ENCODE measurements at regions not wholly inside any gene's neighbourhood (a gene's known extent, or its start where the extent isn't known, plus 50 kb on each side); places are given as distances from the start of the nearest gene placed in this dataset.

DNA sequence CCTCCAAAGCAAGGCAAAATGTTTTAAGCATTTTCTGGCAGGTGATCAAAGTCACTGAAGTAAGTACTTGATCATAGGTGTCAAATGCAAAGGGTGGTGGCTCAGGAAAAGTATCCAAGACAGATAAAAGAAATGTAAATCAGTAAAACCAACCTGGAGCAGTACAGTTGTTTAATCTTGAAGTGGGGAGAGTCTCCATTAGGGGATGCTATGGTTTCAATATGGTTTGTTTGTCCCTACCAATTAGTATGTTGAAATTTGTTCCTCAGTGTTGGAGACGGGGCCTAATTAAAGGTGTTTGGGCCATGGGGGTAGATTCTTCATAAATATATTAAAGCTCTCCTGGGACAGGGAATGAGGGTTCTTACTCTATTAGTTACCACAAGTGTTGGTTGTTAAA, 1781.7 kb upstream of the PRR20A start:
- Mint-ChIP-seq H3K4me1 (no peaks in the 10 kb centered on the region), H3K9me3 (peaks cover 2 to 11% (median 9%) of the 10 kb centered on the region in 5 donors), H3K27me3 (no peaks in the 10 kb centered on the region), H3K27ac (no peak overlapping the region), H3K36me3 (no peaks in the 10 kb centered on the region), H3K4me3 (no peak overlapping the region)
- POLR2A ChIA-PET = no interaction called here
- DNase-seq = no peak
- Histone ChIP-seq H3K4me1 (ENCODE audit: insufficient read depth, low read length) (no peaks in the 10 kb centered on the region), H3K27ac (ENCODE audit: low read depth, low read length) (no peak overlapping the region), H3K36me3 (ENCODE audit: insufficient read depth, low read length) (no peaks in the 10 kb centered on the region), H3K4me3 (ENCODE audit: low read length) (no peak overlapping the region), H3K9me3 (ENCODE audit: low read length) (no peaks in the 10 kb centered on the region), H3K27me3 (ENCODE audit: insufficient read depth, low read length, poor library complexity, severe bottlenecking) (no peaks in the 10 kb centered on the region)
- CTCF ChIA-PET = no interaction called here

DNA sequence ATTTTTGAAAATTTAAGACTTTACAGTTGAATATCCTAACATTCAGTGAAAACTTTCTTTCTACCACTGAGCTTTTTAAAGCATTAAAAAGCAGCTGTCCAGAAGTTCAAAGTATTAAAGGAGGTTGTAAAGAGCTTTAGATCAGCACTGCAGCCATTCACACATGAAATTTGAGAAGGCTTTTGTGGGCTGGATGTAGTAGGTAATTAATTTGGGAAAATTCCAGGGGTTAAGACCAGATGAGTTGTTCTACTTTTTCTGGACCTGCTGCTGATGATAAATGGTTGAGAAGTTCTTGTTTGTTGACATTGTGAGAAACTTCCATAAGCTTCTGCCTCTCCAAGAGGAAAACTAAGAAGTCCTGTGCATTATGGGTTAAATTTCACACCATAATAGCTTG, 1779.6 kb upstream of the PRR20A start:
- no peaks in the 10 kb centered on the region for H3K4me1 ChIP-seq (ENCODE audit: insufficient read depth, low read length)
- H3K4me3 ChIP-seq (ENCODE audit: low read length) = no peak overlapping the region
- H3K4me3 Mint-ChIP-seq = no peak overlapping the region
- H3K4me1 Mint-ChIP-seq = no peaks in the 10 kb centered on the region
- no peaks in the 10 kb centered on the region for H3K27me3 ChIP-seq (ENCODE audit: insufficient read depth, low read length, poor library complexity, severe bottlenecking)
- H3K27me3 Mint-ChIP-seq = no peaks in the 10 kb centered on the region
- peaks cover 4 to 19% (median 9%) of the 10 kb centered on the region in 5 donors for H3K9me3 Mint-ChIP-seq
- H3K27ac Mint-ChIP-seq = no peak overlapping the region
- ChIA-PET POLR2A (interaction anchor here (0.6 kb wide), 1 partner anchor 20 kb away, joined by 3 read pairs; no protein-coding TSS in a partner anchor), CTCF (no interaction called here)
- H3K36me3 ChIP-seq (ENCODE audit: insufficient read depth, low read length) = no peaks in the 10 kb centered on the region
- H3K27ac ChIP-seq (ENCODE audit: low read depth, low read length) = no peak overlapping the region
- DNase-seq = no peak
- H3K9me3 ChIP-seq (ENCODE audit: low read length) = no peaks in the 10 kb centered on the region
- H3K36me3 Mint-ChIP-seq = no peaks in the 10 kb centered on the region

DNA sequence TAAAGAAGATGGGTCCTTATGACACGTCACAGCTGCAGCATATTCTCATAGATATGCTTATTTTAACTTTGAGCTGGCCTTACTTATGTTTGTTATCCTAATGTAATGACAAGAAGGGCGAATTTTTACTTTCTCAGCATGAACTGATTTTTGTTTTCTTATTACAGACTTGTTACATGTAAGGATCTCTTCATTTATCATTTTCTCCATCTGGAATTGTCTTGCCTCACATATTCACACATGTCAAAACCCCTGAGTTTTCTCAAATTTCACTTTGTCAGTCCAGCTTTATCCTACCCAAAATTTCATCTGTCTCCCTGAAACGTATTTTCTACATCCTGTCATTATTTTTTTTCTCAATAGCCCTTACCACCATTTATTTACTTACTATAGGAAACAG, 1774.0 kb upstream of the PRR20A start:
- H3K36me3 ChIP-seq (ENCODE audit: insufficient read depth, low read length) = no peaks in the 10 kb centered on the region
- POLR2A ChIA-PET = no interaction called here
- no peaks in the 10 kb centered on the region for H3K27me3 ChIP-seq (ENCODE audit: insufficient read depth, low read length, poor library complexity, severe bottlenecking)
- no peak overlapping the region for H3K4me3 ChIP-seq (ENCODE audit: low read length)
- H3K27me3 Mint-ChIP-seq = no peaks in the 10 kb centered on the region
- H3K4me1 Mint-ChIP-seq = no peaks in the 10 kb centered on the region
- H3K4me1 ChIP-seq (ENCODE audit: insufficient read depth, low read length) = no peaks in the 10 kb centered on the region
- H3K27ac ChIP-seq (ENCODE audit: low read depth, low read length) = no peak overlapping the region
- CTCF ChIA-PET = no interaction called here
- H3K9me3 Mint-ChIP-seq = peaks cover 4 to 15% (median 9%) of the 10 kb centered on the region in 5 donors
- H3K27ac Mint-ChIP-seq = no peak overlapping the region
- no peak for DNase-seq
- no peak overlapping the region for H3K4me3 Mint-ChIP-seq
- H3K9me3 ChIP-seq (ENCODE audit: low read length) = no peaks in the 10 kb centered on the region
- no peaks in the 10 kb centered on the region for H3K36me3 Mint-ChIP-seq

DNA sequence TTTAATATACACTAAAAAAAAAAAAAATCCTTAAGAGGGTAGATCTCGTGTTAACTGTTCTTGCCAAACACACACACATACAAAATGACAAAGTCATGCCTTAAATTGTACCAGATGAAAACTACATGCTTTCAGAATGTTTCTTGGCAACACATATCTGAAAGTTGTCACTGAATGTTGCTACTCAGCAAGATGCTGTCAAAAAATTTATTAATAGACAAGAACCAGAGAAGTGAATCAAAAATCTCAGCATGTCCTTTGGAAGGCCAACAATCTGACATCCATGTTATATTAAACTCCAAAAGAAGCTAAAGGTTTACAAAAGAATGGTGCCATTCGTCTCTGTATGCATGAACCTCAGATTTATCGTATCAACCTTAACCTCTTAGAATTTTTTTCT, 1746.2 kb upstream of the PRR20A start:
- Histone ChIP-seq H3K27ac (ENCODE audit: low read depth, low read length) (no peak overlapping the region), H3K4me1 (ENCODE audit: insufficient read depth, low read length) (no peaks in the 10 kb centered on the region), H3K27me3 (ENCODE audit: insufficient read depth, low read length, poor library complexity, severe bottlenecking) (no peaks in the 10 kb centered on the region), H3K4me3 (ENCODE audit: low read length) (no peak overlapping the region), H3K9me3 (ENCODE audit: low read length) (no peaks in the 10 kb centered on the region), H3K36me3 (ENCODE audit: insufficient read depth, low read length) (no peaks in the 10 kb centered on the region)
- Mint-ChIP-seq H3K4me1 (no peaks in the 10 kb centered on the region), H3K27ac (no peak overlapping the region), H3K36me3 (no peaks in the 10 kb centered on the region), H3K9me3 (peaks cover 8 to 46% (median 12%) of the 10 kb centered on the region in 5 donors), H3K4me3 (no peak overlapping the region), H3K27me3 (no peaks in the 10 kb centered on the region)
- POLR2A ChIA-PET = no interaction called here
- no peak for DNase-seq
- CTCF ChIA-PET = no interaction called here

DNA sequence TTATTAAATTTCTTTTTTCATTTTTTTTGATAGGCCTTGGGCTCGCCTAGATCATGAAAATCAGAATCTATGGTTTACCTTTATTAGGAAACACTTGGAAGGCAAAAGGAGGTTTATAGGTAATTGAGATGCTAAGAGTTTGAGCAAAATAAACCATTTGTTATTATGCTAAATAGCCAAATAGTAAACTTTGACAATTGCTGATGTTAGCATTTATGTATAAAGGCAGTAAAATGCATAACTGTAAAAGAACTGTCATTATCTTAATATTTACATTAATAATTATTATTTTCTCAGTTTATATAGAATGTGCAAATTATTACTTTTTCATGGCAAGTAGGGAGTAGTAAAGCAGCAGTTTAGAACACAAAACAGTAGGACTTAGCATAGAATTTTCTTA, 1737.8 kb upstream of the PRR20A start:
- CTCF ChIA-PET = no interaction called here
- no peaks in the 10 kb centered on the region for H3K27me3 Mint-ChIP-seq

DNA sequence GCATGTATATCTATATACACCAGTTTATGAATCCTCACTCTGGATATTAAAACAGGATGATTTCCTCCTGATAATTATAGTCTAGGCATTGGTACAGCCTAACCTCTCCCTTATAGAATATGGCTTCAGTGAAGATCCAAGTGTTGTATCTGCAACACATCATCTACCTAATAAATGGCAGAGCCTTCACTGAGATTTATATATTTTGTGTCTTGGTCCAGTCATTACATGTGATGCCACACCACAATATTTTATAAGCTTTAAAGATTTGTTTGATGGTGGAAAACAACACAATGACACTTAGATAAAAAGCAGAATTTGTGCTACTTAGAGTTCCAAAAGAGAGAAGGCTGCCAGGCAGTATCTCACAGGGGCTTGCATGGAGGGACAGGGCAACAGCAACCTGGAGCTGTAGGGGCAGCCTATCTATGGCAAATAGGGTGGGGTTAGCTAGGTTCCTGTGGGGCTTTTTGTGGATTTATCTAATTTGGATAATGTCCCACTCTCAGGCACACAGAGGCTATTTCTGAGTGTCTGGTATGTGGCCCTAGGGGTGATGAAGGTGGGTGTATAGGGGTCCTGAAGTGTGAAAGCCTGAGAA, 1736.7 kb upstream of the PRR20A start:
- CTCF ChIA-PET = no interaction called here
- Histone ChIP-seq H3K27me3 (ENCODE audit: insufficient read depth, low read length, poor library complexity, severe bottlenecking) (no peaks in the 10 kb centered on the region), H3K4me1 (ENCODE audit: insufficient read depth, low read length) (no peaks in the 10 kb centered on the region), H3K4me3 (ENCODE audit: low read length) (no peak overlapping the region), H3K36me3 (ENCODE audit: insufficient read depth, low read length) (no peaks in the 10 kb centered on the region), H3K27ac (ENCODE audit: low read depth, low read length) (no peak overlapping the region), H3K9me3 (ENCODE audit: low read length) (no peaks in the 10 kb centered on the region)
- H3K4me3 Mint-ChIP-seq = no peak overlapping the region
- POLR2A ChIA-PET = no interaction called here
- no peaks in the 10 kb centered on the region for H3K36me3 Mint-ChIP-seq
- H3K4me1 Mint-ChIP-seq = no peaks in the 10 kb centered on the region
- H3K27ac Mint-ChIP-seq = no peak overlapping the region
- H3K9me3 Mint-ChIP-seq = peaks cover 4 to 38% (median 10%) of the 10 kb centered on the region in 5 donors
- H3K27me3 Mint-ChIP-seq = no peaks in the 10 kb centered on the region
- DNase-seq = no peak

More for the DNA sequence above, 1737.8 kb upstream of the PRR20A start:
- H3K4me1 ChIP-seq (ENCODE audit: insufficient read depth, low read length) = no peaks in the 10 kb centered on the region
- no peak for DNase-seq
- no peaks in the 10 kb centered on the region for H3K27me3 ChIP-seq (ENCODE audit: insufficient read depth, low read length, poor library complexity, severe bottlenecking)
- H3K4me3 ChIP-seq (ENCODE audit: low read length) = no peak overlapping the region
- no peaks in the 10 kb centered on the region for H3K36me3 ChIP-seq (ENCODE audit: insufficient read depth, low read length)
- no peak overlapping the region for H3K27ac Mint-ChIP-seq
- POLR2A ChIA-PET = no interaction called here
- H3K27ac ChIP-seq (ENCODE audit: low read depth, low read length) = no peak overlapping the region
- no peak overlapping the region for H3K4me3 Mint-ChIP-seq
- H3K9me3 ChIP-seq (ENCODE audit: low read length) = no peaks in the 10 kb centered on the region
- no peaks in the 10 kb centered on the region for H3K36me3 Mint-ChIP-seq
- H3K4me1 Mint-ChIP-seq = no peaks in the 10 kb centered on the region
- H3K9me3 Mint-ChIP-seq = peaks cover 4 to 41% (median 10%) of the 10 kb centered on the region in 5 donors

DNA sequence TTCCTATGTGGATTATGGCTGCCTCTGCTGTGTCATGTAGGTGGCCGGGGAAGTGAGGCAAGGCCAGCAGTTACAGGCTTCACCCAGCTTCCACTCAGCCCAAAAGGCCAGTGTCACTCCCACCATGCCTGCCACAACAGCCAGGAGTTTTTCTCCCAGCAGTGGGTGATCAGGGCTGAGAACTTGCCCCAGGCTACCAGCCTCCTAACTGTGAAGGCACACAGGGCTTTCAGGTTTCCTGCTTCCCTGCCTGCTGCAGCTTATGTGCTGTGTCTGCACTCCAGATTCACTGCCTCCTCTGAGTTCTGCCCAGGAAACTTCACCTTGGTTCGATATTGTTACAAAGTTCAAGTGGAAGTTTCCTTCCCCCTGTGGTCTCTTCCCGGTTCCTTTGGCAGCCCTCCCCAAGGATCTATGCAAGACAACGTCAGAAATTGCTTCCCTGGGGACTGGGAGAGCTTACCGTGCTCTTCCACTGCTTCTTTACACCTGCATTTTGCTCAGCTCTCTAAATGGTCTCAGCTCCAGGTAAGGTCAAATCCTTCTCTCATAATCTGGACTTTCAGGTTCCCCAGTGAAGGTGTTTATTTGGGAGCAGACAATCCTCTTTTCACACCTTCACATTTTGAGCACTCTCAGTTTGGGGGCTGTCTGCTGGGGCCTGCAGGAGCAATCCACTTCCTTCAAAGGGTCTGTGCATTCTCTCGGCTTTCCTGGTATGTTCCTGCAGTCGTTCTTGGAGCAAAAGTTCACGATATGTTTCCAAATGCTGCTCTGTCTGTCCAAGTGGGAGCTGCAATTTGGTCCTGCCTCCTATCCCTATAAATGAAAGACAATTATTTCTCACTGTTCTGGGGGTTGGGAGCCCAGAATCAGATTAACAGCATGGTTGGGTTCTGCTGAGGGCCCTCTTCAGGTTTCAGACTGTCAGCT, 1730.1 kb upstream of the PRR20A start:
- Histone ChIP-seq H3K36me3 (ENCODE audit: insufficient read depth, low read length) (no peaks in the 10 kb centered on the region), H3K27ac (ENCODE audit: low read depth, low read length) (no peak overlapping the region), H3K4me1 (ENCODE audit: insufficient read depth, low read length) (no peaks in the 10 kb centered on the region), H3K4me3 (ENCODE audit: low read length) (no peak overlapping the region), H3K9me3 (ENCODE audit: low read length) (no peaks in the 10 kb centered on the region), H3K27me3 (ENCODE audit: insufficient read depth, low read length, poor library complexity, severe bottlenecking) (no peaks in the 10 kb centered on the region)
- H3K4me1 Mint-ChIP-seq = no peaks in the 10 kb centered on the region
- no peak overlapping the region for H3K27ac Mint-ChIP-seq
- H3K36me3 Mint-ChIP-seq = no peaks in the 10 kb centered on the region
- no peaks in the 10 kb centered on the region for H3K27me3 Mint-ChIP-seq
- DNase-seq = no peak
- peaks cover 6 to 42% (median 15%) of the 10 kb centered on the region in 5 donors for H3K9me3 Mint-ChIP-seq
- ChIA-PET CTCF (no interaction called here), POLR2A (no interaction called here)
- H3K4me3 Mint-ChIP-seq = peak overlapping the region in 1 of 7 donors; percentile 3

DNA sequence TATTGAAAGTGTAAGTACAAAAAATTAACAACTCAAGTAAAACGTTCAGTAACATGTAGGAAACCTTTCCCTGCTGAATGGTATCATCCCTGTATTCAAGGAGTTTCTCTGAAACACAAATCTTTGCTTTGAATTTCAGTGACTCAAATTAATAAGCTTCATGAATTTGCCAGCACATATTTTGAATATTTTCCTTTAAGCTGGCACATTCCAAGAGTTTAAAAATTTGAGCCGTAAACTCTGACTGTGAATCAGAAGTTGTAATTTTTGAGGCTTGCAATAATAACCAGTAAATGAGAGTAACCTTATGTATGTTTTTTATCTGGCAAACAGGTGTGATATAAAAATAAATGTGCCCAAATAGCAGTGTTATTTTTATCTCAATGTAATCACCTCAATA, 1722.6 kb upstream of the PRR20A start:
- H3K27ac Mint-ChIP-seq = no peak overlapping the region
- H3K9me3 Mint-ChIP-seq = peaks cover 0 to 7% (median 2%) of the 10 kb centered on the region in 5 donors
- Histone ChIP-seq H3K27ac (ENCODE audit: low read depth, low read length) (no peak overlapping the region), H3K36me3 (ENCODE audit: insufficient read depth, low read length) (no peaks in the 10 kb centered on the region), H3K9me3 (ENCODE audit: low read length) (no peaks in the 10 kb centered on the region), H3K27me3 (ENCODE audit: insufficient read depth, low read length, poor library complexity, severe bottlenecking) (no peaks in the 10 kb centered on the region), H3K4me3 (ENCODE audit: low read length) (no peak overlapping the region), H3K4me1 (ENCODE audit: insufficient read depth, low read length) (no peaks in the 10 kb centered on the region)
- no peaks in the 10 kb centered on the region for H3K4me1 Mint-ChIP-seq
- POLR2A ChIA-PET = no interaction called here
- DNase-seq = no peak
- H3K36me3 Mint-ChIP-seq = no peaks in the 10 kb centered on the region
- H3K4me3 Mint-ChIP-seq = no peak overlapping the region
- CTCF ChIA-PET = no interaction called here
- no peaks in the 10 kb centered on the region for H3K27me3 Mint-ChIP-seq

Measured in CD8-positive, alpha-beta memory T cell (primary cell).